Stomach (tissue), 8 donors: ENCODE measurements at regions not wholly inside any gene's neighbourhood (a gene's known extent, or its start where the extent isn't known, plus 50 kb on each side); places are given as distances from the start of the nearest gene placed in this dataset.

Source experiments
- DNase-seq, 2 donors: peaks; one replicate each; pipeline versions ENCODE4 v3.0.0 to v3.0.0-alpha.2; 2013 to 2019
- H3K27ac ChIP-seq, 5 donors: fragments of 200-600 bp in 4 of 5; sonication (generic) in 4 of 5; one replicate each; pipeline ENCODE4 v1.5.1; 2013 to 2019; ENCODE audit warnings: mild to moderate bottlenecking in 1 of 5, moderate library complexity in 1 of 5
- H3K27me3 ChIP-seq, 3 donors: fragments of 200-600 bp; sonication (generic); one replicate each; pipeline ENCODE4 v1.5.1; 2017 to 2019; ENCODE audit warnings: mixed run types in 1 of 3
- H3K36me3 ChIP-seq, 4 donors: fragments of 200-600 bp; sonication (generic); 1 replicate in 3 of 4; 2 replicates in 1 of 4; pipeline ENCODE4 v1.5.1; 2016 to 2019
- H3K4me1 ChIP-seq, 4 donors: fragments of 200-600 bp; sonication (generic); one replicate each; pipeline ENCODE4 v1.5.1; 2016 to 2019
- H3K4me3 ChIP-seq, 4 donors: fragments of 200-600 bp; sonication (generic) in 3 of 4; one replicate each; pipeline ENCODE4 v1.5.1; 2016 to 2019; ENCODE audit warnings: mild to moderate bottlenecking in 1 of 4
- H3K9me3 ChIP-seq, 4 donors: fragments of 200-600 bp; sonication (generic); one replicate each; pipeline ENCODE4 v1.5.1; 2016 to 2019
- CTCF ChIP-seq, 7 experiments: fragments of 450-650 bp in 4 of 7; fragments of 200-600 bp in 3 of 7; sonication (generic) in 3 of 7; IDR thresholded peaks; one replicate each; pipeline ENCODE4 v1.5.1; 2016 to 2019; ENCODE audit warnings: antibody characterized with exemption in 7 of 7, control low read depth in 2 of 7, mild to moderate bottlenecking in 1 of 7
- EP300 ChIP-seq: sonication (generic); formaldehyde crosslinking; IDR thresholded peaks from one replicate; pipeline ENCODE4 v1.6.1; 2017; ENCODE audit warnings: antibody characterized with exemption
- POLR2A ChIP-seq, 4 donors: fragments of 450-650 bp; IDR thresholded peaks; one replicate each; pipeline ENCODE4 v1.6.1; 2016; ENCODE audit warnings: antibody characterized with exemption in 4 of 4, control low read depth in 2 of 4, mild to moderate bottlenecking in 1 of 4, moderate library complexity in 1 of 4
- POLR2AphosphoS5 ChIP-seq, 3 donors: sonication (generic); formaldehyde crosslinking; IDR thresholded peaks; one replicate each; pipeline ENCODE4 v1.6.1; 2016; ENCODE audit warnings: antibody characterized with exemption in 3 of 3
- WGBS, 5 donors: extraction: QIAGEN DNeasy Blood & Tissue Kit in 3 of 5; methylation state at CpG; one replicate each; pipeline versions ENCODE4 v1.1.5 to v1.1.7; 2013 to 2018; 5-methylcytosine and 5-hydroxymethylcytosine counted together
- intact Hi-C: fragments of 100-400 bp; cut with DNase I; formaldehyde crosslinking; loops from one replicate; pipeline ENCODE4 v1.15.1; 2023; ENCODE audit warnings: low total_unique reads
- donor health status: healthy with polysubstance abuse.
- donor health status: Bipolar disorder and iron deficiency.
- donor health status: healthy.

DNA sequence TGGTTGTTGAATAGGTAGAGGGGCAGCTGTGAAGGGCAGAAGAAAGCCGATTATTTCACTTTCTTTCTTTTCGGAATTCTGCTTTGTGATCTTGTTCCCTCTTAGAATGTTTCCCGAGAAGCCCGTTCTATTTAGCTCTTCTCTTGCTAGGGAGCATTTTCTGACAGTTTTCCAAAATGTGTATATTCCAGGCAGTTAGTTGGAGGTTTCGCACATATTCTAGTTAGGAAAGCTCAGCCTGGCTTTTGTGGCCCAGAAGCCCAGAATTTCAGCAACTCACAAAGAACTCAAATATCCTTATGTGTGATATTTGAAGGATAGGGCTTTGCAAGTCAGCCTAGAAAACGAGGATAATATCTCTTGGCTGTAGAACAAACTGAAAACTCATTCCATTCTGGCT is 461.0 kb upstream of the C9orf72 start:
- Histone ChIP-seq H3K4me3 (no peak overlapping the region), H3K27me3 (no peaks in the 10 kb centered on the region), H3K9me3 (no peaks in the 10 kb centered on the region), H3K4me1 (no peaks in the 10 kb centered on the region), H3K27ac (no peak overlapping the region), H3K36me3 (no peaks in the 10 kb centered on the region)
- WGBS, 5 donors, result 65 to 72% (median 69%) methylated on average over 6 of the region's 6 CpGs
- intact Hi-C loops, result no loop called here
- no peak for DNase-seq
- no peak for TF ChIP-seq POLR2AphosphoS5 (IDR thresholded peaks at IDR 0.05)
- TF ChIP-seq CTCF (IDR thresholded peaks at IDR 0.05), result no peak
- TF ChIP-seq EP300, result no peak
- no peak for TF ChIP-seq POLR2A (IDR thresholded peaks at IDR 0.05)

DNA sequence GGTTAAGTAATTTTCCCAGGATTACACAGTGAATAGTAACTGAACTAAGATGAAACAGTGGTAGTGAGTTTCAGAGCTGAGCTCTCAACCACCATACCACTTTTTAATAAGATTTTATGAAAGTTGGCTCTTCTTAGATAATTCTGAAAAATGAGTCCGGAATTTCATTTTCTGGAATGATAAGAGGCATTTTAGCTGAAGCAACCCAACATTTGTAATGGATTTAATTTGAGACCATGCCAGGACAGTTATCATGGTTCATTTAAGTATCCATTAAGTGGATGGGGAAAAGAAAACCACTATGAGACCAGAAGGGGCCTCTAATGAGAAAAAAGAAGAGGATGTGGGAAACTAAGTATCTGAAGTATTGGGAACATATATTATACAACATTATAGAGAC is 464.7 kb upstream of the C9orf72 start:
- H3K4me3 ChIP-seq, result no peak overlapping the region
- H3K27me3 ChIP-seq, result no peaks in the 10 kb centered on the region
- WGBS, 5 donors, result 76 to 91% (median 83%) methylated on average over 1 of the region's 1 CpG
- H3K4me1 ChIP-seq, result peaks cover 0 to 6% (median 0%) of the 10 kb centered on the region in 4 donors
- DNase-seq, result no peak
- no peak for TF ChIP-seq CTCF (IDR thresholded peaks at IDR 0.05)
- no peak for TF ChIP-seq POLR2A (IDR thresholded peaks at IDR 0.05)
- no peak for TF ChIP-seq EP300
- no peak for TF ChIP-seq POLR2AphosphoS5 (IDR thresholded peaks at IDR 0.05)
- no peaks in the 10 kb centered on the region for H3K9me3 ChIP-seq
- intact Hi-C loops, result no loop called here
- H3K27ac ChIP-seq, result no peak overlapping the region
- no peaks in the 10 kb centered on the region for H3K36me3 ChIP-seq

- no peak overlapping the region for H3K27ac ChIP-seq
- TF ChIP-seq POLR2AphosphoS5 (IDR thresholded peaks at IDR 0.05), result no peak
- no peak for TF ChIP-seq POLR2A (IDR thresholded peaks at IDR 0.05)
- TF ChIP-seq EP300, result no peak
- no peak for TF ChIP-seq CTCF (IDR thresholded peaks at IDR 0.05)
- H3K27me3 ChIP-seq, result no peaks in the 10 kb centered on the region
- WGBS, 5 donors, result 72 to 91% (median 81%) methylated on average over 3 of the region's 3 CpGs
- intact Hi-C loops, result no loop called here
- no peaks in the 10 kb centered on the region for H3K9me3 ChIP-seq
- H3K4me3 ChIP-seq, result no peak overlapping the region
- no peaks in the 10 kb centered on the region for H3K36me3 ChIP-seq
- no peak for DNase-seq
- peaks cover 0 to 1% (median 0%) of the 10 kb centered on the region in 4 donors for H3K4me1 ChIP-seq
Measured at GRCh38 chr9:28045051-28045450, 471.8 kb upstream of the C9orf72 start.

DNA sequence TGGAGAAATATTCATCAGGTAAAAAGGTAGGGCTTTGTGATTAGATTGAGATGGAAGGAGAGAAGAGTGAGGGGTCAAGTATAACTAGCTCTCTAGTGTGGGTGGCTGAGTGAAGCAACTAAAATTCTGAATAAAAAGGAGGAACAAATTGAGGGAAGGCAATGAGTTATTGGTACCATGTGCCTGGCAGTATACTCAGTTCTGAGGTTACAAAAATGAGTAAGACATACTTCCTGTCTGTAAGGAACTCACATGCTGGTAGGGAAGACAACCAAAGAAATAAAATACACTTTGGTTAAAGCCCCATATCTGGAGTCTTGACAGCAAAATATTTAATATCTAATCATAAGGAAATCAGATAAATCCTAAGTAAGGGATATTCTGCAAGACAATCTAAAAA is 476.8 kb upstream of the C9orf72 start:
- intact Hi-C loops, result no loop called here
- no peak overlapping the region for H3K4me3 ChIP-seq
- H3K4me1 ChIP-seq, result no peaks in the 10 kb centered on the region
- no peak overlapping the region for H3K27ac ChIP-seq
- no peaks in the 10 kb centered on the region for H3K27me3 ChIP-seq
- TF ChIP-seq POLR2A (IDR thresholded peaks at IDR 0.05) (no peak), CTCF (IDR thresholded peaks at IDR 0.05) (no peak), EP300 (no peak), POLR2AphosphoS5 (IDR thresholded peaks at IDR 0.05) (no peak)
- H3K36me3 ChIP-seq, result no peaks in the 10 kb centered on the region
- no peaks in the 10 kb centered on the region for H3K9me3 ChIP-seq
- no peak for DNase-seq
